Astrocyte of the cerebellum (primary cell): ENCODE measurements at regions not wholly inside any gene's neighbourhood (a gene's known extent, or its start where the extent isn't known, plus 50 kb on each side); places are given as distances from the start of the nearest gene placed in this dataset.

ENCODE experiments used
- DNase-seq: peaks from one replicate; pipeline ENCODE4 v3.0.0-alpha.2; 2011; ENCODE audit warnings: low read depth
- H3K4me3 ChIP-seq: 2 replicates; pipeline ENCODE4 v1.5.1; 2011; ENCODE audit warnings: mild to moderate bottlenecking, low read depth, low read length, moderate library complexity
- in situ Hi-C: cut with HindIII; loops from 2 replicates; pipeline ENCODE4 v1.10.0; 2017; ENCODE audit warnings: low sequenced_read_pairs
- TF ChIP-seq, protein P1 (sequence below): IDR thresholded peaks from 2 replicates; pipeline ENCODE4 v1.5.1; 2012; ENCODE audit warnings: low read length, low read depth, moderate library complexity, mild to moderate bottlenecking; ENCODE audit errors: missing control alignments

- DNase-seq, result no peak
- in situ Hi-C loops, result no loop called here
- H3K4me3 ChIP-seq, result no peak overlapping the region
- TF ChIP-seq, protein P1, sequence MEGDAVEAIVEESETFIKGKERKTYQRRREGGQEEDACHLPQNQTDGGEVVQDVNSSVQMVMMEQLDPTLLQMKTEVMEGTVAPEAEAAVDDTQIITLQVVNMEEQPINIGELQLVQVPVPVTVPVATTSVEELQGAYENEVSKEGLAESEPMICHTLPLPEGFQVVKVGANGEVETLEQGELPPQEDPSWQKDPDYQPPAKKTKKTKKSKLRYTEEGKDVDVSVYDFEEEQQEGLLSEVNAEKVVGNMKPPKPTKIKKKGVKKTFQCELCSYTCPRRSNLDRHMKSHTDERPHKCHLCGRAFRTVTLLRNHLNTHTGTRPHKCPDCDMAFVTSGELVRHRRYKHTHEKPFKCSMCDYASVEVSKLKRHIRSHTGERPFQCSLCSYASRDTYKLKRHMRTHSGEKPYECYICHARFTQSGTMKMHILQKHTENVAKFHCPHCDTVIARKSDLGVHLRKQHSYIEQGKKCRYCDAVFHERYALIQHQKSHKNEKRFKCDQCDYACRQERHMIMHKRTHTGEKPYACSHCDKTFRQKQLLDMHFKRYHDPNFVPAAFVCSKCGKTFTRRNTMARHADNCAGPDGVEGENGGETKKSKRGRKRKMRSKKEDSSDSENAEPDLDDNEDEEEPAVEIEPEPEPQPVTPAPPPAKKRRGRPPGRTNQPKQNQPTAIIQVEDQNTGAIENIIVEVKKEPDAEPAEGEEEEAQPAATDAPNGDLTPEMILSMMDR, result no peak
These were observed 173.6 kb upstream of the MGAT4C start for GRCh38 chr12:86429824-86430223.

DNA sequence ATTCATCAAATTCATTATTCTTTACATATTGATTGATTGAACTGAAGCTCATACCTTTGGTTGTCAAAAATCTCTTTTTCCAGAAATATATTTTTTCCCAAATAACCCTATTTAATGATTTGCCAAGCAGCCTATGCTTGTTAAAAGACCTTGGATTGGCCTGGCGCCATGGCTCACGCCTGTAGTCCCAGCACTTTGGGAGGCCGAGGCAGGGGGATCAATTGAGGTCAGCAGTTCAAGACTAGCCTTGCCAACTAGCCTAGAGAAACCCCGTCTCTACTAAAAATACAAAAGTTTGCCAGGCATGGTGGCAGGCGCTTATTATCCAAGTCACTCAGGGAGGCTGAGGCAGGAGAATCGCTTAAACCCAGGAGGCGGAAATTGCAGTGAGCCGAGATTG is 165.1 kb upstream of the MGAT4C start:
- no peak overlapping the region for H3K4me3 ChIP-seq
- TF ChIP-seq, protein P1, result no peak
- DNase-seq, result no peak
- in situ Hi-C loops, result no loop called here

- no peak for DNase-seq
- TF ChIP-seq, protein P1, result no peak
- no peak overlapping the region for H3K4me3 ChIP-seq
- in situ Hi-C loops, result no loop called here
These were observed 158.0 kb upstream of the MGAT4C start for GRCh38 chr12:86414201-86414600.

- TF ChIP-seq, protein P1, result no peak
- no peak for DNase-seq
- no peak overlapping the region for H3K4me3 ChIP-seq
- in situ Hi-C loops, result no loop called here
These were observed 155.5 kb upstream of the MGAT4C start for GRCh38 chr12:86411710-86412109.

- TF ChIP-seq, protein P1, result no peak
- H3K4me3 ChIP-seq, result no peak overlapping the region
- DNase-seq, result no peak
- in situ Hi-C loops, result no loop called here
These were observed 151.5 kb upstream of the MGAT4C start for GRCh38 chr12:86407620-86408208.

DNA sequence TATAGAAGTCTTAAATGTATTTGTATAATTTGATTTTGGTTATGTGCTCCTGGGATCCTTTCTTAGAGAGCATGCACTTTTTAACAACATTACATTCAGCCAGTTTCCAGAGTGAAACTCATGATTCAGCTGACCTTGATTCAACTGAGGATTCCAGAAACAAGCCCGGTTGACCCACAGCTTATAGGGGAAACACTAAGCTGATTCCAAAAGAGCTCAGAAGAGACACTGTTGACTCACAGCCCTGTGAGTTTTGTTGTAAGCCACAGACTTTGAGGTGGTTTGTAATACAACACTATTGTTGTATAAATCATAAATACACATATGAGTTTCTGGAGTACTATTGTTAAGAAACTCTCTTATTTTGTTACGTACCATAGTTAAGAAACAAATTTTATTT is 133.8 kb upstream of the MGAT4C start:
- in situ Hi-C loops, result loop anchor here (5.0 kb wide), 1 partner anchor 48 kb away; no protein-coding TSS in a partner anchor
- peak; percentile 36 for DNase-seq
- H3K4me3 ChIP-seq, result no peak overlapping the region
- TF ChIP-seq, protein P1, result no peak
